Inflammatory macrophage treated with lipopolysaccharide for 4 hours (primary cell): ENCODE measurements at regions not wholly inside any gene's neighbourhood (a gene's known extent, or its start where the extent isn't known, plus 50 kb on each side); places are given as distances from the start of the nearest gene placed in this dataset.
"Not testable (repeated sequence)": the region's sequence is repeated elsewhere in the genome, so short reads cannot be mapped to it uniquely, and the experiment has no call there.

ENCODE experiments used
- DNase-seq: peaks from one replicate; pipeline ENCODE4 v3.0.0-alpha.2; 2020

DNA sequence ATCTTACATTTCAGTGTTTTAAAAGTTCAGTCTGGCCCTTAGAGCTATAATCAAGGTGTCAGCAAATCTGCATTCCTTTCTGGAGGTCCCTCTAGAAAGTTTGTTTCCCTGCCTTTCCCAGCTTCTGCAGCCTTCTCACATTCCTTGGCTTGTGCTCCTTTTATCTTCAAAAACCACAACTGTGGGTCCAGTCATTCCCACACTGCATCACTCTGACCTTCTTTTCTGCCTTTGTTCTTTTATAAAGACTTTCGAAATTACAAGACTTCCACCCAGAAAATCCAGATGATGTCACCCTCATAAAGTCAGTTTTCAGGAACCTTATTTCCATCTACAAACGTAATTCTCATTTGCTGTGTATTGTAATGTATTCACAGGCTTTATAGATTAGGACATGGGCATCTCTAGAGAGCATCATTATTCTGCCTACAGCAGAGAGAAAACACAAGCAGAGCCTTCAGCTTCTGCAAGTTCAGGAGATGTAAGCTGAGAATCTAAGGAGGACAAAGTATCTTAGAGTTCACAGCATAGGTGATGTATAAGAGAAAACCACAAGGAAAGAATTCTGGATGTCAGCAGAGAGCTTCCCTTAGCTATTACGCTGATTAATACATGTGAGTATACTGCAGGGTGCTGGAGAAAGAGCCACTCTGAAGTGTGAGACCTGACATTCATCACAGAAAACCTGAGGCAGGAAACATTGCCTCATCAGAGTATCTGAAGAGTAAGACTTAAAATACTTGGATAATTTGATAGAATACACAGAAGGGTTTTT is 1100.2 kb downstream of the CBLN2 start:
- DNase-seq, result no peak

DNA sequence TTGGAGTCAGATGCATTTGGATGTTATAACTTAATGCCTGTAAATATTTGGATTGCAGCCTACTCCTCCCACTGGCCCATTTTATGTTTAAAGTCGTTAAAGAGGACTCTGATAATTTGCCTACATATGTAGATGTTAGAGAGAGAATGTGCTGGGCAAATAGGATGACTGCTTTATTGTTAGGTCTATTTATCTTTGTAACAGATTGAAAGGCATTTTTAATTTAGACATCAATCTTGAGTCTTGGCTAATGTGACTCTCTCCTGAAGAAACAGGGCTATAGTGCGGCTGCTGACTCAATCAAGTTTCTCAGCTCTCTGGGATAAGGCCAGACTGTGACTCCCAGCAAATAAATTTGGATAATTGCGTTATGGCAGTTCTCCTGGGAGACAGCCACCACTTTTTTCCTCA is 1101.4 kb downstream of the CBLN2 start:
- no peak for DNase-seq

DNA sequence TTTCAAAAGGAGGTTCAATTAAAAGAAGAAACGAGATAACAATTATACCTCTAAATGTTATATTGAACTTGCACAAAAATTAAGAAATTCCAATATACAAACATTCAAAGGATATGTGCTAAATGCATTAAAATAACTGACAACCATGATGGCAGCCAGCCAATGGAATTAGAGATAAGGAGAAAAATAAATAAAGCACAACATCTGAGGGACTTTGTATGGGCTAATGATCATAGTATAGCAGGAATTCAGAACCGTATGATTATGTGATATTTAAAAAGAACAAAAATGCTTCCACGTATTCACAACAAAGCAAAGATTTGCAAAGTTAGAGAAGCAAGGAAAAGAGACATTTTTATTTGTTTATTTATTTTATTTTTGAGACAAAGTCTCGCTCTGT is 1103.0 kb downstream of the CBLN2 start:
- no peak for DNase-seq

DNA sequence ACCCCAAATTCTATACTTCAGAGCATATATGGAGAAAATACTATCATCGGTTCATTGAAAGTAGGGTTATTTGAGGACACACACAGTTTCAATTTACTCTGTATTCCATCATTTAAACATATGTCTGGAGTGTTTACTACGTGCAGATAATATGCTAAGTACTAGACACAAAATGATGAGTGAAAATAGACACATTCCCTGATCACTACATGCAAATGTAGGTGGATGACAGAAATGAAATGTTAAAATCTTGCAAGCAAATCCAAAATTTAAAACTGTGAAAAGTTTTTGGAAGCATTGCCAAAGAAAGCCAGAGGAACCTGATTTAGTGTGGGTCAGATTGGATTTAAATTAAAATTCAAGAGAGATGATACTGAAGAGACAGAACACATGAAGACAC is 1106.6 kb downstream of the CBLN2 start:
- DNase-seq, result no peak

DNA sequence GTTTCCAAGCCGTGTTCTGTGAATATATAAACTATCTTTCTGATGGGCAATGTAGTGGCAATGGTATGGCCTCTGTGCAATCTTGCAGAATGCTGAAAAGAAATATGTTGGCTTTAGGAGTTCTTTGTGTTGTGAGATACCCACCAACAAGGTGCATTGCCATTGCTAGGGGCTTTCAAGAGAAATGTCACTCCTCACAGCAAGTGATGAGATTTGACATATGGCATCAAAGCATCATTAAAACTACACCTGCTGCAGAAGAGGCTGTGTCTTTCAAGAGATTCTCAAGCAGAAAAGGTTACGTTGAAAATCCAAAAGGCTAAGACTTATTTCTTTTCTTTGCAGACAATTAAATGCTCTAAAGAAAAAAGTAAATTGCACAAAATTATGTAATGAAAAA is 1110.8 kb downstream of the CBLN2 start:
- DNase-seq, result no peak

DNA sequence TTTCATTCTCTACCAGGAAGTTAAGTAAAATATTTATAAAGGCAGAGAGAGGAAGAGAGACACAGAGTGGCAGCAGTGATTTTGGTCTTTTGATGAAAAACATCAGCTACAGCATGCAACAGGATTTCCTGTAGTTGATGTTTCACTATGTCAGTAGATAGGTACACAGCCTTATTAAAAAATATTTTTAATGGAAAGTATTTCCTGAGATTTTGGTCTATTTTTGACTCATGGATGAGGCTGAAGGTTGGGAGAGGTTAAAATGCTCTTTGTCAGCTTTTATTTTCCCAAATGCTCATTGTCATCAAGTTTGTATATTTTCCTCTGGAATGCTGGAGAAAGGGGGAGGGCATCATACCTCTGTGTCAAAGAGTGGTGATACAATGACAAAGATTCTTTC is 1112.5 kb downstream of the CBLN2 start:
- DNase-seq, result no peak

DNA sequence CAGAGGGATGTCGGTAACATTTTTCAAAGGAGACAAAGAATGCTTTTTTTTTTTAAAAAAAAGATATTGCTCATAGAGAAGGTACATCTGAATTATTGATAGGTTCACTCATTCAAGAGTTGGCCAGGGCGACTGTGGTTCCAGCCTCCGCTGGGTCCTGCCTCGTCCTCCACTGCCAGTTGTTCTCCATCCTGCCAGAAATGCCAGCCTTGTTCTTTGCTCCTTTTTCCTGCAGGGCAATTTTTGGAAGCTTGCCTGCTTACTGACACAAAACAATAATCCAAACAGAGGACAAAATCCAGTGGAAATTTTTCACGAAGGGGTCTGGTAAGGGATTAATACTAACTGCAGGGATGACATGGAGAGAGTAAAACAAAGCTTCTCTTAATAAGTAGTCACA is 1113.0 kb downstream of the CBLN2 start:
- DNase-seq, result no peak

DNA sequence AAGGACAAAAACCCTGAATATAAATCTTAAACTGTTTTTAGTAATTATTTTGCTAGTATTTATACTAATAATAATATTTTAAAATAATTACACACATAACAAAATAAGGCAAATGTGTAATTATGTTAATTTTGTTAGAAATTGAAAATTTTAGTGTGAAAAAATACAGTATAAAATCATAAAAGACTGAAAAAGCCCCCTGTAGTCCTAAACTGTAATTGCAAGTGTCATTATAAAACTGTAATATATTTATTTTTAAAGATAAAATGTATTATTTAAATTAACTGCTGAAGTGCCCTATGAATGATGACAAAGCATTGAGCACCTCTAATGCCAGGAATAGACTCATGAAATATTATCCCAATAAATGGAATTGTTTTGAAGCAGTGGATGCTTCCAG is 1117.7 kb downstream of the CBLN2 start:
- no peak for DNase-seq

DNA sequence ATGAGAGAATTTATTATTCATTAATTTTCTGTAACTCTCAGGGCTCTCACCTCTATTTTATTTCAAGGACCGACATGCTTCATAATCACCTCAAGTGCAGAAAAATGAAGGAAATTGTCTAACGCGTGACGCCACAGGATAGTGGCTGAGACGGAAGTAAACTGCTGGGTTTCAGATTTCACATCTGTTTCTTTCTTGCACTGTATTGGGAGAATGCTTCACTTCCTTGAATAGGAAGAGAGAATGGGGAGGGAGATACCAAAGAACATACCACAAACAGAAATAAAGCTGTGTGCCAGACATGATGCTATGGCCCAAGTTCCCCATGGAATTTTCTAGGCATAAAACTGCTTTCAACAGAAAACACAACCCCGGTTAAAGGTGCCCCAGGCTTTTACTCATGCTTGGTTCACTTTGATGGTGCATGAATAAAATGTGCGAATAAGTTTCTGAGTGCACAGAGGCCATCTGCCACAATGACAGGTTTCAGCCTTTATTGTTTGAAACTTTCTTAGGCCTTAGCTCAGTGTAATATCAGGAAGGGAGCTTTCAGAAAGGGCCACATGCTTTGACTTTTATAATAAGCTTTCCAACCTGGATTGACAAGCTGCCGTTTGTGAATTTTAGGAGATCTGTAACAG is 1116.4 kb downstream of the SOCS6 start:
- no peak for DNase-seq

DNA sequence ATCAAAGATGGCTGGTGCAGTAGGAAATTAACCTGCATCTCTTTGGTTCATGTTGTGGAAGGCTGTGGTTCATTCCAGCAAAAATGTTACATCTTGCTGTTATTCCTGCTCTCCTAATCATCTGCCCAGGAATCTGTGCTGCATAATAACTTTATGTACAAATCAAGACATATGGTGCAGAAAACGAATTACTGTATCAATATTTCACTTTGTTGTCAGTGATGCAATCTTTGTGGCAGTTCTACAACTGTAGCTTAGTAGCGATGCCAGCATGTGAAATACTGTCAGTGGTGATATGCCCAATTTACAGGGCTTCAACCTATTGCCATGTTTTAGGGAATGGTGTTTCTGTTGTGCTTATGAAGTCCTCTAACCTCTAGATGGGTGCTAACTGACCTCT is 1114.7 kb downstream of the SOCS6 start:
- no peak for DNase-seq

DNA sequence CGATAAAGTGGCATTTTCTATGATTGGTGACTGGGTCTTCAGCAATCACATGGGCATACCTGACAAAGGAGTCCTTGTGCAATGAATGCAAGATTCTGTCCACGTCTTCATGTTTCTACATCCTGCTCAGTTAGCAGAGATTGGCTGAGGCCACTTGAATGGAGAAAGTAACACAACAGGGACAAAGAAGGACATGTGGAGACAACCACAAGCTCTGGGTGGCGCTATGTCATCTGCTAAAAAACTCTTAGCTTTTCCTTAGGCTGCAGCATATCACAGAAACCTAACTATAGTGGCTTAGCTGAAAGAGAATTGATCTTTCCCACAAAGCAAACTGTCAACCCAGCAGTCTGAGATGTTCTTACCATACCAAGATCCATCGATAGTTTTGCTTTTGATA is 1109.7 kb downstream of the SOCS6 start:
- no peak for DNase-seq

DNA sequence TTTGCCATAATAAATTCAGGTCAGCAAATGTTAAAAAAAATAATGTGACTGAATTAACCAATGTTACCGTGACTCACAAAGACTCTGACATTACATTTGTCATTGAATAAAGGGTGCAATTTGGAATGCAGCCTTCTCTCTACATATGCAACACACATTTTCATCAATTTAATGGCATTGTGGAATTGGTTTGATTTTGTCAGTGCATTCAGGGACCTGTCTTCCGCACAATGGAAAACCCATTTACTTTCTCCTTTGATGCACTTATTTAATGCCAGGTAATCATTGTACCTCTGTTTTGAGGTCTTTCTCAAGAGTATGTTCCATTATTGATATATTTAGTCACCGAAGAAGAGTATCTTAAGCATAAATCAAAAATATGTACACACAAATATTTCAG is 1099.3 kb downstream of the SOCS6 start:
- DNase-seq, result no peak

DNA sequence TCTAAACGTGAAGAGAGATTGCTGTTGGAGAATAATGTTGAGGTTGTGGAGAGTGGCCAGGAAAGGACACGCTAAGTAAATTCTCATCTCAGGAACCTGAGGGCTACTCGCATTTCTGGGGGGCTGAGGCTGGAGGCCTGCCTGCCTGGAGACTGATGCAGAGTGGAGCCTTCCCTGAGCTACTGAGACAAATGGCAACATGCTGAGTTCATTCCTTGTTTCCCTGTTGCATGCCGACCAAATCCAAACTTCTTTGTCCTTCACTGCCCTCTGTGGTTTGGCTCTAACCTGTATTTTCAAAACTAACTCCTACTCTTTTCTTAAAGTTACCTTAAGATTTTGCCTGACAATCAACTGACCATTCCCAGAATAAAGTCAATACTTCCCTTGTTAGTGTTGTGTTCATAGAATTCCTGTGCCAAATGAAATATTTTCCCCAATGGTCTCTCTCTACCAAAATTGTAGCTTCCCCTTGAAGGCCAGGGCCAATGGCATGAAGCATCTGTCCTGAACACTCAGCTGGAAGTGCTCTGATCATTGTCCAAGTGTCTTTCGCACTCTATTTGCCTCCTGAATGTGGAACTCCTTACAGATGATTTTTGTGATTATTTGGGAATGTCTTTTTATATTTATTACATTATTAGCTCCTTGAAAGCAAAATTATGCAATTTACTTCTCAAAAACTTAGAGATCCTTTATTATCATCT is 1085.6 kb downstream of the SOCS6 start:
- no peak for DNase-seq

DNA sequence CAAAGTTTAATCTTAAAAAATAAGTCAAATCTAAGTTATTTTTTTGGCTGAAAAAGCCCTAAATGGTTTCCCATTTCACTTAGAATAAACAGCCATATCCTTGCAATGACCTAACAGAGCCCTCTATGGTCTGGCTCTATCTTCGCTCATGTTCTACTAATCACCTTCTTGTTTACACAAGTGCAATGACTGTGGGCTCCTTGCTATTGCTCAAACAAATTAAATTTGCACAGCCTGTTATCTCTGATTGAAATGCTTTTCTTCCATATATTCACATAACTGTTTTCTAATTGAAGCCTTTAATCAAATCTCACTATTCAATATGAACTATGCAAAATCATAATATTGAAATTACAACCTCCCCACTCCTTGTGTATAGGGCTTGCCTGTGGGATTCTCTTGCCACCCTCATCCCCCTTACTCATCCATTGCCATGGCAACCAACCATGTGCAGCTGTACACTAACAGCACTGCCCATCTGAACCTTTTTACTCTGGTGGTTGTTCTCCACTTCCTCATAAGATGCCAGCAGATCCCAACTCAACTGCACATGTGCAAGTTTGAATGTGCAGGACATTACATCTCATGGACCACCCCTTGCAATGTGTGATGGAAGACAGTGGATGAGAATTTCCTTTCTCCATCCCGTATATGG is 1083.2 kb downstream of the SOCS6 start:
- no peak for DNase-seq

DNA sequence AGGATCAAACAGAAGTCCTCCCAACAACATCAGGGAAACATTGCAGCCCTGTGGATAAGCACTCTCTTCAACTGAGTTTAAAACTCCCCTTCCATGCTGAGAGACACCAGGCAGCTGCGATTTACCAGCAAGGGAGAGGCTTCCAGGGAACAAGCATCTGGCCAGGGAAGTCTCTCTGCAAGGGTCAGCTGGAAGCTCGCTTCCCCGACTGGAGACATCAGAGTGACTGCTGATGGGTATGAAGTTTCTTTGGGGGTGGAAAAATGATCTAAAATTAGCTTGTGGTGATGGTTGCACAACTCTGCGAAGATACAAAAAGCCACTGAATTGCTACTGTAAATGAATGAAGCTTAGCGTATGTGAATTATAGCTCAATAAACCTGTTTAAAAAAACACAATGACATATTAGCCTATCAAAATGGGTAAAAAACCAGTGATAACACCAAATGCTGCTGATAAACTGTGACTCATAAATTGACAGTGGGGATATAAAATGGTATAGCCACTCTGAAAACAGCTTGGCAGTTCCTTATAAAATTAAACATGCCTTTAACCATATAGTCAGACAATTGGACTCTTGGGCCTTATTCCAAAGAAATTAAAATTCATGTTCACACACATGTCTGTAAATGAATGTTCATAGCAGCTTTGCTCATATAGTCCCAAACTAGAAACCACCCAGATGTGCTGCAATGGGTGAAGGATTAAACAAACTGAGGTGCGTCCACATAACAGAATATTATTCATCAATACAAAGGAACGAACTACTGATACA is 1082.0 kb downstream of the SOCS6 start:
- DNase-seq, result no peak

DNA sequence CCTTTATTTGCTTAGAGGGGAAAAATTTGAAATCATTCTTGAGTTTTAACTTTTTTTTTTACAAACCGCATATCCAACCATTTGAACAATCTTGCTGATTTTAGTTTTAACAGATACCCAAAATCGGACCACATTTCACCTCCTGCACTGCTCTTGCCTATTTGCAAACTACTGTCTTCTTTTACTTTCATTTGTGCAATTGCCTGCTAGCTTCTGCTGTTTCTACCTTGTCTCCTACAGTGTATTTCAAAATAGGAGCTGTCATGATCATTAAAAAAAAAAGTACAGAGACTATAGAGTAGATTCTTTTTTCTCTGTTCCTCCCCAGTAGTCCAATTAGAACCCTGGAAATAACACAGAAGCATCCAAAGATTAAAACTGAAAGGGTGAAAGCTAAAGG is 1081.2 kb downstream of the SOCS6 start:
- DNase-seq, result no peak

DNA sequence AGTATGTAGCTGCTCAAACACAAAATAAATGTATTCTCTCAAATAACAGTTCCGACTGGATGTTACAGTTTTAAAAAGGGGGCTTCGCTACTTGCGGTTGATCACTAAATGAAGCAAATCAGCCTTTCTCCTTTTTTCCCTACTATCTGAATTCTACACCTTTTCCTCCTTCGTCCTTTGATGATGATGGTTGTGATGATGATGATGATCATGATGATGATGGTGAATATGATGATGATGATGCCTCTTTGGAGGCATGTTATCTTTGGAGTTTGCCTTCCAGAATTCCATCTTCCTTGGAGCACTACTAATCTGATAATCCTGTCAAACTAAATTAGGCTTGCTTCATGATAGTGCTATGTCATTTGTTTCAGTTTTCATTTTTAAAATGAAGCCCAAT is 1073.3 kb downstream of the SOCS6 start:
- no peak for DNase-seq

DNA sequence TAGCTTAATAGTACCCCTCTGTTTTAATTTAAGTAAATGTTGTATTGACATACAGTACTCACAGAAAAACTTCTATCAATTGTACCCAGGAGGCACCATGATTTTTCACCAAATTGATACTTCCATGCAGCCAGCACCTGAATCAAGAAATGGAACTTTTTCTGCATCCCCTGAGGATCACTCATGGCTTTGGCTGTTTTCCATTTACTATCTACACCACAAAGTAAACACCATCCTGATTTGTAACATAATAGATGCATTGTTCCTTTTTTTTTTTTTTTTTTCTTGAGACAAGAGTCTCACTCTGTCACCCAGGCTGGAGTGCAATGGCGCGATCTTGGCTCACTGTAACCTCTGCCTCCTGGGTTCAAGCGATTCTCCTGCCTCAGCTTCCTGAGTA is 1066.8 kb downstream of the SOCS6 start:
- not testable (repeated sequence) for DNase-seq

DNA sequence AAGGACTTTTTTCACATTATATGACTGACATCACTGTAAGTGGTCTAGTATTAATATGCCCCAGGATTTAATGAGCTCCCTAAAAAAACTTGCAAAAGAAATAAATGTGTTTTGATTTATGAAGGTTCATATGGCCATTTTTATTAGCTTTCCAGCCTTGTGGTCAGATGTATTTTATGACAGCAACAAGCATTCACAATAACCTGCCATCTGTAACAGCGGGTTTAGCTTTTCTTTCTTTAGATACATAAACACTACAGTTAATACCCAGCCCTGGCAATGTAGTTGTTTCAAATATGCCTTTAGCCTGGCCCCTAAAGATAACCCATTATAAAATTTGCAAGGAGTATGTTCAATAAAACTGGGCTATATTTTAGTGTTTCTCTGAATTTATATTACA is 1063.8 kb downstream of the SOCS6 start:
- no peak for DNase-seq

DNA sequence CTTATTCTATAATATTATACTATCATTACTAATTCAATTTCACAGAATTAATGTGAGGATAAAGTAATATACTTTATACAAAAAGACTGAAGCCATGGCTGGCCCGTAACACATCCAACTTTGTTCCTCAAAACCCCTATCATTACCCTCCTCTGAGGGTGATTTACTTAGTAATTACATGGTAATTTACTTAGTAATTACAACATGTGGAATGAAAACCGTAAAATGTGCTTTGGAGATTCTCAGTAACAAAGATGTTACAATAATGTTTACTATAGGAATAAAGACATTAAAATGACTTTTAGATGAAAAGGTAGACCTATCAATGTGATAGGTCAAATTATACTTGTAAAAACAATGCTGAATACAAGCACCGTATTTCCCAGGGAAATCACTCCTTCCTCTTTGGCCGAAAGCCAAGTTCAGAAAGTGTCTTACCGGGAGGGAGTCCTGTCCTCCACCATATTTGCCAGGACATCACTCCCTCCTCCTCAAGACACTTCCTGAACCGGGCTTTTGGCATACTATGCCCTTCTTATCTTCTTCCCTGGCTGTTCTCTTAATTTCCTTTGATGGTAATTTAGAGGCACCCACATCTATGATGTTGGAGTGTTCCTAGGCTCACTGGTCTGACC is 1047.8 kb downstream of the SOCS6 start:
- no peak for DNase-seq

DNA sequence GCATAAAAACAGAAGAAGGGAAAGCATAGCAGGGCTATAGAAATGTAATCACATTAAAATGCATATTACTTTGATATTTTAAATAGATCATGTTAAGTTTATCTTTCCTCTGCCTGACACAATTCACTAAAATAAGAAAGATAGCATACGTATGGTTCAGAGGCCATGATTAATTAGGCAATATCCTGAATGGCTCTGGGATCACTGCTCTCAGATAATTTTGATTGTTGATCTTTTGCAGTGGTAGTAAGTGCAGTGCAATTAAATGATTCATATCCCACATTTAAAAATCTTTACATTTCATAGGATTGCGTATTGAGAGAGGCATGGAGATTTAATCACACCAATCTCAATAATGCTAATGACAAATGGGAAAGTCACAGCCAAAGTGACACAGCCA is 1040.7 kb downstream of the SOCS6 start:
- DNase-seq, result no peak

DNA sequence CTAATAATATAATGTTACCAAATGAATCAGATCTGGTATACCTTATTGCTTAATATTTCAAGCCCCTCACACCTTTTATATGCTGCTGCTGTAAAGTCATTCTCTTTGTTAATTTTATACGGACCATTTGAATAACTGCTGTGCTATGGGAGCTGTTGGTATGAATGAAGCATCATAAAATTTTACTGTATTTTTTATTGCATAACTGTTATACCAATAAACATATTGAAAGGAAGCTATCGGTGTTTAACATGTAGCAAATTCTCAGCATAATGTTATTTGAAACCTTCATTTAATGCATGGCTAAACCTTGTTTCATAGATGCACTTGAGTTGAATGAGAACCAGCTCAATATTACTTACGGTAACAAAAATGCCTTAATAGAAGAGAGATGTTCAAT is 1040.3 kb downstream of the SOCS6 start:
- no peak for DNase-seq
